Endothelial cell (in vitro differentiated cells): ENCODE measurements at regions not wholly inside any gene's neighbourhood (a gene's known extent, or its start where the extent isn't known, plus 50 kb on each side); places are given as distances from the start of the nearest gene placed in this dataset.
"Not testable (repeated sequence)": the region's sequence is repeated elsewhere in the genome, so short reads cannot be mapped to it uniquely, and the experiment has no call there.

Source experiments
- DNase-seq: peaks from one replicate; pipeline ENCODE4 v3.0.0; 2021; ENCODE audit warnings: low spot score
- H3K27ac Mint-ChIP-seq: one replicate; pipeline ENCODE4 v1.8.0; 2021; ENCODE audit warnings: mixed read lengths, inconsistent platforms; ENCODE audit not compliant: unreplicated experiment
- H3K27me3 Mint-ChIP-seq: one replicate; pipeline ENCODE4 v1.8.0; 2021; ENCODE audit warnings: mild to moderate bottlenecking, moderate library complexity, mixed read lengths, inconsistent platforms; ENCODE audit not compliant: unreplicated experiment
- H3K36me3 Mint-ChIP-seq: one replicate; pipeline ENCODE4 v1.8.0; 2021; ENCODE audit warnings: mild to moderate bottlenecking, low read depth, mixed read lengths, inconsistent platforms; ENCODE audit not compliant: unreplicated experiment
- H3K4me1 Mint-ChIP-seq: one replicate; pipeline ENCODE4 v1.8.0; 2021; ENCODE audit warnings: mild to moderate bottlenecking, mixed read lengths, inconsistent platforms; ENCODE audit not compliant: unreplicated experiment
- H3K4me3 Mint-ChIP-seq: one replicate; pipeline ENCODE4 v1.8.0; 2021; ENCODE audit warnings: mild to moderate bottlenecking, mixed read lengths, inconsistent platforms; ENCODE audit not compliant: unreplicated experiment
- H3K9me3 Mint-ChIP-seq: one replicate; pipeline ENCODE4 v1.8.0; 2021; ENCODE audit warnings: mixed read lengths, inconsistent platforms; ENCODE audit not compliant: unreplicated experiment
- TF ChIP-seq, protein P1 (sequence below): fragments of 200-600 bp; sonication (generic); IDR thresholded peaks from one replicate; pipeline ENCODE4 v1.5.0; 2021; ENCODE audit warnings: antibody characterized with exemption; ENCODE audit not compliant: unreplicated experiment

GRCh38 chr2:179385756-179386155 lies 121.1 kb upstream of the SESTD1 start:
- H3K27me3 Mint-ChIP-seq, H3K4me1 Mint-ChIP-seq, H3K27ac Mint-ChIP-seq, H3K36me3 Mint-ChIP-seq, H3K9me3 Mint-ChIP-seq, H3K4me3 Mint-ChIP-seq, DNase-seq: not testable (repeated sequence)

DNA sequence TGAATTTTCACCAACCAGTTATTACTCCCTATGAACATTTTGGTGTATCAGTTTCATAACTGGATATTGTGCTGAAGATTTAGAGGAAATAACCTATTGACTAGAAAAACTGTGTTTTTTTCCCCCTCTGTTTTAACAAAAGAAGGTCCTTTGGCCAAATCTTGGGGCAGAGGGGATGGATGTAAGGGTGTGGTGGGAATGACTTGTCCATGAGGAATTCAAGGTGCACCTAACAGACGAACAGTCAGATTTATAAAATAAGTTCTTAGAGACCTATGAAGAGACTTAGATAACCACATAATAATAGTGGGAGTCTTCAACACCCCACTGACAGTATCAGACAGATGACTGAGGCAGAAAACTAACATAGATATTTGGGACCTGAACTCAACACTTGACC lies 119.3 kb upstream of the SESTD1 start:
- TF ChIP-seq, protein P1, sequence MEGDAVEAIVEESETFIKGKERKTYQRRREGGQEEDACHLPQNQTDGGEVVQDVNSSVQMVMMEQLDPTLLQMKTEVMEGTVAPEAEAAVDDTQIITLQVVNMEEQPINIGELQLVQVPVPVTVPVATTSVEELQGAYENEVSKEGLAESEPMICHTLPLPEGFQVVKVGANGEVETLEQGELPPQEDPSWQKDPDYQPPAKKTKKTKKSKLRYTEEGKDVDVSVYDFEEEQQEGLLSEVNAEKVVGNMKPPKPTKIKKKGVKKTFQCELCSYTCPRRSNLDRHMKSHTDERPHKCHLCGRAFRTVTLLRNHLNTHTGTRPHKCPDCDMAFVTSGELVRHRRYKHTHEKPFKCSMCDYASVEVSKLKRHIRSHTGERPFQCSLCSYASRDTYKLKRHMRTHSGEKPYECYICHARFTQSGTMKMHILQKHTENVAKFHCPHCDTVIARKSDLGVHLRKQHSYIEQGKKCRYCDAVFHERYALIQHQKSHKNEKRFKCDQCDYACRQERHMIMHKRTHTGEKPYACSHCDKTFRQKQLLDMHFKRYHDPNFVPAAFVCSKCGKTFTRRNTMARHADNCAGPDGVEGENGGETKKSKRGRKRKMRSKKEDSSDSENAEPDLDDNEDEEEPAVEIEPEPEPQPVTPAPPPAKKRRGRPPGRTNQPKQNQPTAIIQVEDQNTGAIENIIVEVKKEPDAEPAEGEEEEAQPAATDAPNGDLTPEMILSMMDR, result no peak
- Mint-ChIP-seq H3K4me1 (no peaks in the 10 kb centered on the region), H3K36me3 (no peaks in the 10 kb centered on the region)

DNA sequence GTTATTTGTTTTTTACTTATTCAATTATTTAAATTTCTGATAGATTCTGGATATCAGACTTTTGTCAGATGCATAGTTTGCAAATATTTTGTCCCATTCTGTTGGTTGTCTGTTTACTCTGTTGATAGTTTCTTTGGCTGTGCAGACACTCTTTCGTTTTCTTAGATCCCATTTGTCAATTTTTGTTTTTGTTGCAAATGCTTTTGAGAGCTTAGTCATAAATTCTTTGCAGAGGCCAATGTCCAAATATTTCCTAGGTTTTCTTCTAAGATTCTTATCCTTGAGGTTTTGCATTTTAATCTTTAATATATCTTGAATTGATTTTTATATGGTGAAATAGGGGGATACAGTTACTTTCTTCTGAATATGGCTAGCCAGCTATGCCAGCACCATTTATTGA lies 112.7 kb upstream of the SESTD1 start:
- Mint-ChIP-seq H3K4me3 (no peak overlapping the region), H3K27ac (no peak overlapping the region), H3K9me3 (no peaks in the 10 kb centered on the region), H3K36me3 (no peaks in the 10 kb centered on the region), H3K27me3 (no peaks in the 10 kb centered on the region), H3K4me1 (no peaks in the 10 kb centered on the region)
- TF ChIP-seq, protein P1, result no peak
- DNase-seq, result no peak

More for the DNA sequence above, 119.3 kb upstream of the SESTD1 start:
- Mint-ChIP-seq H3K27me3 (no peaks in the 10 kb centered on the region), H3K4me3 (no peak overlapping the region), H3K9me3 (no peaks in the 10 kb centered on the region), H3K27ac (no peak overlapping the region)
- DNase-seq, result no peak

- Mint-ChIP-seq H3K27ac (no peak overlapping the region), H3K4me3 (no peak overlapping the region), H3K27me3 (no peaks in the 10 kb centered on the region), H3K4me1 (no peaks in the 10 kb centered on the region), H3K36me3 (no peaks in the 10 kb centered on the region), H3K9me3 (no peaks in the 10 kb centered on the region)
- no peak for DNase-seq
- TF ChIP-seq, protein P1, result no peak
Measured at GRCh38 chr2:179376881-179377280, 112.2 kb upstream of the SESTD1 start.

DNA sequence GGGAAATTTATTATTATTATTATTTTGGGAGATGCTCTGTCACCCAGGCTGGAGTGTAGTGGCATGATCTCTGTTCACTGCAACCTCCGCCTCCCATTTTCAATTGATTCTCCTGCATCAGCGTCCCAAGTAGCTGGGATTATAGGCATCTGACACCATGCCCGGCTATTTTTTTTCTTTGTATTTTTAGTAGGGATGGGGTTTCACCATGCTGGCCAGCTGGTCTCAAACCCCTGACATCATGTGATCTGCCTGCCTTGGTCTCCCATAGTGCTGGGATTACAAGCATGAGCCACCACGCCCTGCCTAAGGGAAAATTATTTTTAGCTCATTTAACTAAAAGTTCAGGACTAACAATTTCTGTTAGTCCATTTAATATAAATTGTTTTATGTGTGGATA lies 109.2 kb upstream of the SESTD1 start:
- Mint-ChIP-seq H3K9me3 (no peaks in the 10 kb centered on the region), H3K27me3 (no peaks in the 10 kb centered on the region), H3K27ac (no peak overlapping the region), H3K4me3 (no peak overlapping the region), H3K4me1 (no peaks in the 10 kb centered on the region), H3K36me3 (no peaks in the 10 kb centered on the region)
- no peak for DNase-seq
- TF ChIP-seq, protein P1, result no peak

DNA sequence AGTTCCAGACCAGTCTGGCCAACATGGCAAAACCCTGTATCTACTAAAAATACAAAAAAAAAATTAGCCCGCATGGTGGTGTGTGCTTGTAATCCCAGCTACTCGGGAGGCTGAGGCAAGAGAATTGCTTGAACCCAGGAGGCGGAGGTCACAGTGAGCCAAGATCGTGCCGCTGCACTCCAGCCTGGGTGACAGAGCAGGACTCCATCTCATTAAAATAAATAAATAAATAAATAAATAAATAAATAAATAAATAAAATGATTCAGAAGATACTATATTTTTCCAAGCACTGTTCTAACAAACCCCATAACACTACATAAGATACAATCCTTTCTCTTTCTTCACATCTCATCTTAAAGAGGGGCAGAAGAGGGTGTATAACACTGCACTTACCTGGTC lies 100.9 kb upstream of the SESTD1 start:
- H3K4me1 Mint-ChIP-seq, H3K27ac Mint-ChIP-seq, H3K4me3 Mint-ChIP-seq, H3K36me3 Mint-ChIP-seq, H3K27me3 Mint-ChIP-seq, H3K9me3 Mint-ChIP-seq, DNase-seq: not testable (repeated sequence)
